GM12891 (cell line): ENCODE measurements at regions not wholly inside any gene's neighbourhood (a gene's known extent, or its start where the extent isn't known, plus 50 kb on each side); places are given as distances from the start of the nearest gene placed in this dataset.

Experiments
- POLR2AphosphoS5 ChIP-seq: IDR thresholded peaks from 2 replicates; pipeline ENCODE4 v1.6.1; 2011; ENCODE audit warnings: low read depth, low read length, control low read depth
- TAF1 ChIP-seq: IDR thresholded peaks from 2 replicates; pipeline ENCODE4 v1.6.1; 2011; ENCODE audit warnings: low read depth, low read length, control low read depth

DNA sequence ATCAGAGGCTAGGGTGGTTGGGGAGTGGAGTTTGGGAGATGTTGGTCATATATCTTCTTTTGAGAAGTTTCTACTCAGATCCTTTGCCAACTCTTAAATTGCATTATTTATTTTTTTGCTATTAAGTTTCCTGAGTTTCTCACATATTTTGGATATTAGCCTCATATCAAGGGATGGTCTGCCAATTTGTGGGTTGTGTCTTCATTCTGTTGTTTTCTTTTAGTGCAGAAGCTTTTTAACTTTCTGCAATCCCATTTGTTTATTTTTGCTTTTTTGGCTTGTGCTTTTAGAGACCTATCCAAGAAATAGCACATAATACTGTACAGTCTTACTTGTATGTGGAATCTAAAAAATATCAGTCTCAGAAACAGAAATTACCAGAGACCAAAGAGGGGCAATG is 509.2 kb upstream of the HS3ST1 start:
- TF ChIP-seq TAF1 (no peak), POLR2AphosphoS5 (no peak)
